ENCODE measurements at regions not wholly inside any gene's neighbourhood (a gene's known extent, or its start where the extent isn't known, plus 50 kb on each side); places are given as distances from the start of the nearest gene placed in this dataset.

DNA sequence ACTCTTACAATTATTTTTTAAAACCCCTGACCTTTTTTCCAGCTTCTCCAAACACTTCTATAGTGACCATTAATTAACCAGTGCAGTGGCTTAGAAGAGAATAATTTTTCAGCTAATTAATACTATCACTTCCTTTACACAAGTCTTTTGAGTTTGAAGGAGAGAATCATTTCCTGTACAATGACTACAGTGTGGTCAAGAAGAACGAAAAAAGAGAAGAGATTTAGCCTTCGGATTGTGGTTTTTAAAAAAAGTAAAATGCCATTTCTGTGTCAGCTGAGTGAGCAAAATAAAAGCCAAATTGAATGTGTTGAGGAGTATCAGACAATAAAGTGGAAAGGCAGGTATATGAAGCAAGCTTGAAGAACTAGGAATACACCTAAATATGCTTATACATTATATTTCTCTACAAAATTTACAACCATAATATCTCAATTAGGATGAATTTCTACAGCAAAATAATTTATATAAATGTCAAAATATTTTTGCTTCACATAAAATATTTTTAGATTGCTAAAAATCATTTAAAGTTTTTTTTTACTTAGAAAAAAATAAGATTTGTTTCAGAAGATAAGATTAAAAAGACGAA, 1155.2 kb upstream of the CNTN5 start:
- TF ChIP-seq, protein P1, sequence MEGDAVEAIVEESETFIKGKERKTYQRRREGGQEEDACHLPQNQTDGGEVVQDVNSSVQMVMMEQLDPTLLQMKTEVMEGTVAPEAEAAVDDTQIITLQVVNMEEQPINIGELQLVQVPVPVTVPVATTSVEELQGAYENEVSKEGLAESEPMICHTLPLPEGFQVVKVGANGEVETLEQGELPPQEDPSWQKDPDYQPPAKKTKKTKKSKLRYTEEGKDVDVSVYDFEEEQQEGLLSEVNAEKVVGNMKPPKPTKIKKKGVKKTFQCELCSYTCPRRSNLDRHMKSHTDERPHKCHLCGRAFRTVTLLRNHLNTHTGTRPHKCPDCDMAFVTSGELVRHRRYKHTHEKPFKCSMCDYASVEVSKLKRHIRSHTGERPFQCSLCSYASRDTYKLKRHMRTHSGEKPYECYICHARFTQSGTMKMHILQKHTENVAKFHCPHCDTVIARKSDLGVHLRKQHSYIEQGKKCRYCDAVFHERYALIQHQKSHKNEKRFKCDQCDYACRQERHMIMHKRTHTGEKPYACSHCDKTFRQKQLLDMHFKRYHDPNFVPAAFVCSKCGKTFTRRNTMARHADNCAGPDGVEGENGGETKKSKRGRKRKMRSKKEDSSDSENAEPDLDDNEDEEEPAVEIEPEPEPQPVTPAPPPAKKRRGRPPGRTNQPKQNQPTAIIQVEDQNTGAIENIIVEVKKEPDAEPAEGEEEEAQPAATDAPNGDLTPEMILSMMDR (IDR thresholded peaks at IDR 0.05), result no peak
- TF ChIP-seq POLR2A (IDR thresholded peaks at IDR 0.05), result no peak

All from esophagus squamous epithelium (tissue), 4 donors.